ENCODE measurements at regions not wholly inside any gene's neighbourhood (a gene's known extent, or its start where the extent isn't known, plus 50 kb on each side); places are given as distances from the start of the nearest gene placed in this dataset.

DNA sequence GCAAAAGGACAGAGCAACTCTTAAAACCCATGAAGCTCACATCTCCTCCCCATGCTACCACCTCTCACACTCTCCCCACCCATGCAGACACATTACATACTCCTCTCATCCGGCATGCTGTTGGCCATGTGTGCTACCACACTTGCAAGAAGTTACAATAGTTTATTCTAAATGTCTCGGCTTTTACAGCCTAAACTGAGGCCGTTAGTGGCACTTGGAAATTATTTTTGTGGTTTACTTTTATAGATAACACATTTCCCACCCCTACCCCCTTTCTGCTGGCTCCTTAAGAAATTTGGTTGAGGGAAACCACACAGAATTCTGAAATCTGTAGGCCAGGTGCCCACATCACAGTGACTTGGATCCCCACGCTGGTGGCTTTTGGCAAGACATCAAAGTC is 141.1 kb upstream of the HHIP start:
- no peak overlapping the region for H3K27ac ChIP-seq
- TF ChIP-seq HDAC2 (IDR thresholded peaks at IDR 0.05) (no peak), FOSB (CRISPR knock-in tag; IDR thresholded peaks at IDR 0.05) (no peak), RARB (CRISPR knock-in tag; IDR thresholded peaks at IDR 0.05) (no peak), JUN (IDR thresholded peaks at IDR 0.05) (no peak), HOXB5 (CRISPR knock-in tag; IDR thresholded peaks at IDR 0.05) (no peak), CBX2 (IDR thresholded peaks at IDR 0.05; ENCODE audit: borderline replicate concordance, low read depth) (no peak), KDM5A (IDR thresholded peaks at IDR 0.05) (no peak)
- TF ChIP-seq, protein P1, sequence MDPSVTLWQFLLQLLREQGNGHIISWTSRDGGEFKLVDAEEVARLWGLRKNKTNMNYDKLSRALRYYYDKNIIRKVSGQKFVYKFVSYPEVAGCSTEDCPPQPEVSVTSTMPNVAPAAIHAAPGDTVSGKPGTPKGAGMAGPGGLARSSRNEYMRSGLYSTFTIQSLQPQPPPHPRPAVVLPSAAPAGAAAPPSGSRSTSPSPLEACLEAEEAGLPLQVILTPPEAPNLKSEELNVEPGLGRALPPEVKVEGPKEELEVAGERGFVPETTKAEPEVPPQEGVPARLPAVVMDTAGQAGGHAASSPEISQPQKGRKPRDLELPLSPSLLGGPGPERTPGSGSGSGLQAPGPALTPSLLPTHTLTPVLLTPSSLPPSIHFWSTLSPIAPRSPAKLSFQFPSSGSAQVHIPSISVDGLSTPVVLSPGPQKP (IDR thresholded peaks at IDR 0.05; ENCODE audit: low read depth, low read length): no peak
- TF ChIP-seq, protein P2, sequence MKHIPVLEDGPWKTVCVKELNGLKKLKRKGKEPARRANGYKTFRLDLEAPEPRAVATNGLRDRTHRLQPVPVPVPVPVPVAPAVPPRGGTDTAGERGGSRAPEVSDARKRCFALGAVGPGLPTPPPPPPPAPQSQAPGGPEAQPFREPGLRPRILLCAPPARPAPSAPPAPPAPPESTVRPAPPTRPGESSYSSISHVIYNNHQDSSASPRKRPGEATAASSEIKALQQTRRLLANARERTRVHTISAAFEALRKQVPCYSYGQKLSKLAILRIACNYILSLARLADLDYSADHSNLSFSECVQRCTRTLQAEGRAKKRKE (CRISPR knock-in tag; IDR thresholded peaks at IDR 0.05; ENCODE audit: low read depth): no peak
- TF ChIP-seq, protein P3, sequence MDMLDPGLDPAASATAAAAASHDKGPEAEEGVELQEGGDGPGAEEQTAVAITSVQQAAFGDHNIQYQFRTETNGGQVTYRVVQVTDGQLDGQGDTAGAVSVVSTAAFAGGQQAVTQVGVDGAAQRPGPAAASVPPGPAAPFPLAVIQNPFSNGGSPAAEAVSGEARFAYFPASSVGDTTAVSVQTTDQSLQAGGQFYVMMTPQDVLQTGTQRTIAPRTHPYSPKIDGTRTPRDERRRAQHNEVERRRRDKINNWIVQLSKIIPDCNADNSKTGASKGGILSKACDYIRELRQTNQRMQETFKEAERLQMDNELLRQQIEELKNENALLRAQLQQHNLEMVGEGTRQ (IDR thresholded peaks at IDR 0.05): no peak
- ATAC-seq: no peak
- POLR2A ChIA-PET: no interaction called here
- H3K4me1 ChIP-seq: no peaks in the 10 kb centered on the region
- 74% methylated on average over 4 of the region's 4 CpGs for WGBS (ENCODE audit: missing lambda C conversion rate)
- CTCF ChIA-PET: no interaction called here
- H3K4me3 ChIP-seq: no peak overlapping the region
- DNase-seq (ENCODE audit: low read depth in 1 of 2, low spot score in 1 of 2): no peak
- no peak for FAIRE-seq
- H3K4me2 ChIP-seq: no peak overlapping the region
- no peaks in the 10 kb centered on the region for H3K9me3 ChIP-seq

DNA sequence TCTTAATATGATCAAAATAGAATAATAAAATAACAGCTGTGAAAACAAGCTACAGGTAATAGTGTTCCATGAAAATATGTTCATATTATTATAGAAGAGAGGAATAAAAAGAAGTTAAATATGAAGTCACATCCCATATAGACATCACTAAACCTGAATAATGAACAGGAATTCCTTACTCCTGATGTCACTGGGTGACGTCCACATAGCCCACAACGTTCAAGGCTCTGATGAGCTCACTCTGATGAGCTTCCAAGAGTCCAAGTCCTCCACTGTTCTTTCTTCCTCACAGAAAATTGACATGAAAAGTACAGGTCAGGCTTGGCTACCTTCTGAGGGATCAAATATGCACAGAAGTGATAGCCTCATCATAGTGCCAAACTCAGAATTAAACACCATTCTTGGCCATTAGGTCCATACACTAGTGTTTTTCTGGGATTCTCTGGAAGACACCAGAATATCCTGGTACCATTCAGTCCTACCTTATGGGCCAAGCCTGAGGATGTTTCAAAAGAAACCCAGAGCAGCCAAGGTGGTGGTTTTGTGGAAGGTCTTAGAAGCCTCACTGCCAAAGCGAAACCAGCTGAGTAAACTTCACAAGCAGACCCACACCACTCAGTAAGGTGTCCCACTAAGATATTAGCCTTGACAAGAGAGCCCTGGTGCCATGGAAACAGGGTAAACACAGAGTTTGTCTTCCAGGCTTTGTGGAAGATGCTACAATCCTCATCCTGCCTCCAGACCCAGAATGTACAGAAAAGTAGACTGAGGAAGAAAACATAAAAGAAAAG is 138.4 kb upstream of the HHIP start:
- FAIRE-seq (no peak), DNase-seq (ENCODE audit: low read depth in 1 of 2, low spot score in 1 of 2) (no peak), ATAC-seq (no peak)
- H3K4me3 ChIP-seq: no peak overlapping the region
- no peaks in the 10 kb centered on the region for H3K4me1 ChIP-seq
- CTCF ChIA-PET: no interaction called here
- no peaks in the 10 kb centered on the region for H3K9me3 ChIP-seq
- H3K27ac ChIP-seq: no peak overlapping the region
- TF ChIP-seq SMC3 (IDR thresholded peaks at IDR 0.05) (no peak), ZNF302 (CRISPR knock-in tag; IDR thresholded peaks at IDR 0.05) (no peak), CEBPB (IDR thresholded peaks at IDR 0.05) (no peak), TFCP2L1 (CRISPR knock-in tag; IDR thresholded peaks at IDR 0.05) (no peak), MYC (IDR thresholded peaks at IDR 0.05; ENCODE audit: borderline replicate concordance, low read length) (no peak), CBX2 (IDR thresholded peaks at IDR 0.05; ENCODE audit: borderline replicate concordance, low read depth) (no peak), HOXB13 (CRISPR knock-in tag; IDR thresholded peaks at IDR 0.05; ENCODE audit: low read depth) (no peak), JUN (IDR thresholded peaks at IDR 0.05) (no peak), ZFP36 (IDR thresholded peaks at IDR 0.05; ENCODE audit: borderline replicate concordance, partially characterized antibody) (no peak), NR3C1 (IDR thresholded peaks at IDR 0.05) (no peak), EHF (CRISPR knock-in tag; IDR thresholded peaks at IDR 0.05) (no peak), EP300 (IDR thresholded peaks at IDR 0.05) (no peak), GATA3 (IDR thresholded peaks at IDR 0.05; ENCODE audit: borderline replicate concordance) (no peak)
- TF ChIP-seq, protein P4, sequence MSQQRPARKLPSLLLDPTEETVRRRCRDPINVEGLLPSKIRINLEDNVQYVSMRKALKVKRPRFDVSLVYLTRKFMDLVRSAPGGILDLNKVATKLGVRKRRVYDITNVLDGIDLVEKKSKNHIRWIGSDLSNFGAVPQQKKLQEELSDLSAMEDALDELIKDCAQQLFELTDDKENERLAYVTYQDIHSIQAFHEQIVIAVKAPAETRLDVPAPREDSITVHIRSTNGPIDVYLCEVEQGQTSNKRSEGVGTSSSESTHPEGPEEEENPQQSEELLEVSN (IDR thresholded peaks at IDR 0.05; ENCODE audit: borderline replicate concordance, low read depth): no peak
- TF ChIP-seq, protein P5, sequence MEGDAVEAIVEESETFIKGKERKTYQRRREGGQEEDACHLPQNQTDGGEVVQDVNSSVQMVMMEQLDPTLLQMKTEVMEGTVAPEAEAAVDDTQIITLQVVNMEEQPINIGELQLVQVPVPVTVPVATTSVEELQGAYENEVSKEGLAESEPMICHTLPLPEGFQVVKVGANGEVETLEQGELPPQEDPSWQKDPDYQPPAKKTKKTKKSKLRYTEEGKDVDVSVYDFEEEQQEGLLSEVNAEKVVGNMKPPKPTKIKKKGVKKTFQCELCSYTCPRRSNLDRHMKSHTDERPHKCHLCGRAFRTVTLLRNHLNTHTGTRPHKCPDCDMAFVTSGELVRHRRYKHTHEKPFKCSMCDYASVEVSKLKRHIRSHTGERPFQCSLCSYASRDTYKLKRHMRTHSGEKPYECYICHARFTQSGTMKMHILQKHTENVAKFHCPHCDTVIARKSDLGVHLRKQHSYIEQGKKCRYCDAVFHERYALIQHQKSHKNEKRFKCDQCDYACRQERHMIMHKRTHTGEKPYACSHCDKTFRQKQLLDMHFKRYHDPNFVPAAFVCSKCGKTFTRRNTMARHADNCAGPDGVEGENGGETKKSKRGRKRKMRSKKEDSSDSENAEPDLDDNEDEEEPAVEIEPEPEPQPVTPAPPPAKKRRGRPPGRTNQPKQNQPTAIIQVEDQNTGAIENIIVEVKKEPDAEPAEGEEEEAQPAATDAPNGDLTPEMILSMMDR (IDR thresholded peaks at IDR 0.05): no peak
- TF ChIP-seq, protein P6, sequence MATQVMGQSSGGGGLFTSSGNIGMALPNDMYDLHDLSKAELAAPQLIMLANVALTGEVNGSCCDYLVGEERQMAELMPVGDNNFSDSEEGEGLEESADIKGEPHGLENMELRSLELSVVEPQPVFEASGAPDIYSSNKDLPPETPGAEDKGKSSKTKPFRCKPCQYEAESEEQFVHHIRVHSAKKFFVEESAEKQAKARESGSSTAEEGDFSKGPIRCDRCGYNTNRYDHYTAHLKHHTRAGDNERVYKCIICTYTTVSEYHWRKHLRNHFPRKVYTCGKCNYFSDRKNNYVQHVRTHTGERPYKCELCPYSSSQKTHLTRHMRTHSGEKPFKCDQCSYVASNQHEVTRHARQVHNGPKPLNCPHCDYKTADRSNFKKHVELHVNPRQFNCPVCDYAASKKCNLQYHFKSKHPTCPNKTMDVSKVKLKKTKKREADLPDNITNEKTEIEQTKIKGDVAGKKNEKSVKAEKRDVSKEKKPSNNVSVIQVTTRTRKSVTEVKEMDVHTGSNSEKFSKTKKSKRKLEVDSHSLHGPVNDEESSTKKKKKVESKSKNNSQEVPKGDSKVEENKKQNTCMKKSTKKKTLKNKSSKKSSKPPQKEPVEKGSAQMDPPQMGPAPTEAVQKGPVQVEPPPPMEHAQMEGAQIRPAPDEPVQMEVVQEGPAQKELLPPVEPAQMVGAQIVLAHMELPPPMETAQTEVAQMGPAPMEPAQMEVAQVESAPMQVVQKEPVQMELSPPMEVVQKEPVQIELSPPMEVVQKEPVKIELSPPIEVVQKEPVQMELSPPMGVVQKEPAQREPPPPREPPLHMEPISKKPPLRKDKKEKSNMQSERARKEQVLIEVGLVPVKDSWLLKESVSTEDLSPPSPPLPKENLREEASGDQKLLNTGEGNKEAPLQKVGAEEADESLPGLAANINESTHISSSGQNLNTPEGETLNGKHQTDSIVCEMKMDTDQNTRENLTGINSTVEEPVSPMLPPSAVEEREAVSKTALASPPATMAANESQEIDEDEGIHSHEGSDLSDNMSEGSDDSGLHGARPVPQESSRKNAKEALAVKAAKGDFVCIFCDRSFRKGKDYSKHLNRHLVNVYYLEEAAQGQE (IDR thresholded peaks at IDR 0.05): no peak
- POLR2A ChIA-PET: no interaction called here
- WGBS (ENCODE audit: missing lambda C conversion rate): 8% methylated on average over 3 of the region's 3 CpGs
- no peak overlapping the region for H3K4me2 ChIP-seq

Measured in A549 (cell line).